ENCODE measurements at regions not wholly inside any gene's neighbourhood (a gene's known extent, or its start where the extent isn't known, plus 50 kb on each side); places are given as distances from the start of the nearest gene placed in this dataset.

DNA sequence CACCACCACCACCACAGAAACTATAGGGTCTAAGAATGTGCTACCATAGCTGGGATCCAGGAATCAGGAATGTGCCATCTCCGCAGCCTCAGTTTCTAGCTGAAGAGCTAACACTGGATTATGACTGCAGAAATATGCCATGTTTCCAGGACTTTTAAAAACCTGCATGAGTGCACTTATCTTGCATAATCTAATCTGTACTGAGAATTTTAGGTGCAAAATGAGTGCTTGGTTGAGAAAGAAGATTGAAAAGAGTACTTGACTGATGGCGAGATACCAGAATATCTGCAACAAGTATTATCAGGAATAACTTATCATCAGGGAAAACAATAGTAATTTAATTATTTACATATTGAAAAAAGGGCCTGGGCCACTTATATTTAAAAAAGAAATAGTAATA, 97.2 kb upstream of the FAM216B start:
- Histone ChIP-seq H3K9ac (ENCODE audit: low read depth, low read length) (no peak overlapping the region), H3K79me1 (ENCODE audit: low read depth in 1 of 2, low read length in 2 of 2) (no peaks in the 10 kb centered on the region), H3K9me1 (ENCODE audit: insufficient read depth, low read length) (no peaks in the 10 kb centered on the region), H3K27ac (ENCODE audit: insufficient read depth, low read length) (no peak overlapping the region), H2AK9ac (replicated peaks; ENCODE audit: low read depth, low read length, poor library complexity) (no peak overlapping the region), H2AK5ac (ENCODE audit: low read depth, low read length) (no peak overlapping the region), H3K4me1 (ENCODE audit: control insufficient read depth, insufficient read depth, low read length) (no peaks in the 10 kb centered on the region), H3K4ac (ENCODE audit: low read depth, low read length) (no peak overlapping the region), H3K4me3 (ENCODE audit: insufficient read depth, low read depth, low read length) (no peak overlapping the region), H2BK120ac (ENCODE audit: low read depth, low read length) (no peak overlapping the region), H4K5ac (ENCODE audit: low read depth, low read length) (no peak overlapping the region), H2BK20ac (ENCODE audit: low read depth, low read length) (no peak overlapping the region), H4K20me1 (ENCODE audit: insufficient read depth, low read length) (no peaks in the 10 kb centered on the region), H3K23ac (ENCODE audit: low read depth, low read length) (no peak overlapping the region), H2BK5ac (ENCODE audit: low read depth, low read length, poor library complexity, severe bottlenecking) (no peak overlapping the region), H3K36me3 (ENCODE audit: control insufficient read depth, insufficient read depth, low read length) (no peaks in the 10 kb centered on the region), H3K27me3 (ENCODE audit: control insufficient read depth, insufficient read depth, low read length) (peaks cover 14% of the 10 kb centered on the region), H3K9me3 (ENCODE audit: control insufficient read depth, insufficient read depth, low read length) (no peaks in the 10 kb centered on the region), H2AFZ (replicated peaks; ENCODE audit: low read length, poor library complexity) (no peak overlapping the region), H3K4me2 (ENCODE audit: low read depth, low read length) (no peak overlapping the region), H3K14ac (replicated peaks; ENCODE audit: low read depth, low read length) (no peak overlapping the region), H4K8ac (ENCODE audit: low read depth in 2 of 2, low read length in 2 of 2) (no peak overlapping the region), H3K56ac (ENCODE audit: extremely low read depth, insufficient read depth, low read length) (no peak overlapping the region), H2BK15ac (ENCODE audit: low read depth, low read length) (no peak overlapping the region), H4K91ac (ENCODE audit: insufficient read depth, low read depth, low read length) (no peak overlapping the region), H3K18ac (ENCODE audit: low read depth, low read length) (no peak overlapping the region)
- no peak for ATAC-seq (ENCODE audit: low read depth)
- ChIA-PET POLR2A (ENCODE audit: unreplicated experiment) (no interaction called here), CTCF (interaction anchor here (1.2 to 2.3 kb wide), 2 partner anchors 10 to 24 kb away, joined by 3 to 7 read pairs; no protein-coding TSS in a partner anchor)
- no CpG with 5 or more reads among the region's 2 CpGs for WGBS, 2 experiments (ENCODE audit: extremely low coverage in 2 of 2, insufficient read length in 1 of 2)
- dilution Hi-C loops (cut with HindIII; ENCODE audit: low sequenced_read_pairs, unreplicated experiment), result no loop called here
- intact Hi-C loops (cut with micrococcal nuclease), result no loop called here
- BruUV-seq (replicated peaks), result no TSS peak
- DNase-seq, result no peak
- in situ Hi-C loops (cut with MboI; ENCODE audit: low sequenced_read_pairs), result no loop called here
- no peak for TF ChIP-seq CHD1 (IDR thresholded peaks at IDR 0.05; ENCODE audit: low read depth, low read length)
- no peak for TF ChIP-seq CEBPB (IDR thresholded peaks at IDR 0.05; ENCODE audit: low read depth, low read length)
- TF ChIP-seq NFE2L2 (IDR thresholded peaks at IDR 0.05; ENCODE audit: low read depth, low read length), result no peak

All from IMR-90 (cell line).